Nephron (organoid): ENCODE measurements at regions not wholly inside any gene's neighbourhood (a gene's known extent, or its start where the extent isn't known, plus 50 kb on each side); places are given as distances from the start of the nearest gene placed in this dataset.
A peak's percentile ranks its signal among the peaks of the same experiment; 100 is the strongest.
"Not testable (repeated sequence)": the region's sequence is repeated elsewhere in the genome, so short reads cannot be mapped to it uniquely, and the experiment has no call there.

Experiments
- H3K27ac Mint-ChIP-seq, 3 experiments: 2 replicates each; pipeline ENCODE4 v1.8.0; 2020; ENCODE audit warnings: mixed read lengths in 3 of 3, mild to moderate bottlenecking in 2 of 3, moderate library complexity in 1 of 3
- H3K27me3 Mint-ChIP-seq: 2 replicates; pipeline ENCODE4 v1.8.0; 2021; ENCODE audit warnings: low read depth, mild to moderate bottlenecking, moderate library complexity, mixed read lengths
- H3K36me3 Mint-ChIP-seq: 2 replicates; pipeline ENCODE4 v1.8.0; 2020; ENCODE audit warnings: low read depth, mixed read lengths
- H3K4me1 Mint-ChIP-seq: 2 replicates; pipeline ENCODE4 v1.8.0; 2020; ENCODE audit warnings: mixed read lengths
- H3K4me3 Mint-ChIP-seq, 3 experiments: 2 replicates each; pipeline ENCODE4 v1.8.0; 2020; ENCODE audit warnings: mild to moderate bottlenecking in 3 of 3, mixed read lengths in 3 of 3, moderate library complexity in 2 of 3
- H3K9me3 Mint-ChIP-seq: 2 replicates; pipeline ENCODE4 v1.8.0; 2020; ENCODE audit warnings: mixed read lengths
- CTCF ChIP-seq, 3 experiments: fragments of 200-600 bp; sonication (generic); IDR thresholded peaks; one replicate each; pipeline ENCODE4 v1.5.0; 2021; ENCODE audit warnings: antibody characterized with exemption in 3 of 3; ENCODE audit not compliant: unreplicated experiment in 3 of 3

GRCh38 chr11:16536513-16536912, 180.2 kb upstream of the SOX6 start:
- no peaks in the 10 kb centered on the region for H3K27me3 Mint-ChIP-seq
- H3K27ac Mint-ChIP-seq: no peak overlapping the region
- no peak for TF ChIP-seq CTCF (IDR thresholded peaks at IDR 0.05; ENCODE audit: unreplicated experiment in 3 of 3)
- peaks cover 10% of the 10 kb centered on the region for H3K4me1 Mint-ChIP-seq
- no peak overlapping the region for H3K4me3 Mint-ChIP-seq
- H3K36me3 Mint-ChIP-seq: peaks cover 18% of the 10 kb centered on the region
- H3K9me3 Mint-ChIP-seq: peaks cover 35% of the 10 kb centered on the region

- H3K4me3 Mint-ChIP-seq: no peak overlapping the region
- peaks cover 5% of the 10 kb centered on the region for H3K36me3 Mint-ChIP-seq
- peaks cover 40% of the 10 kb centered on the region for H3K4me1 Mint-ChIP-seq
- no peak overlapping the region for H3K27ac Mint-ChIP-seq
- peaks cover 6% of the 10 kb centered on the region for H3K9me3 Mint-ChIP-seq
- no peaks in the 10 kb centered on the region for H3K27me3 Mint-ChIP-seq
- TF ChIP-seq CTCF (IDR thresholded peaks at IDR 0.05; ENCODE audit: unreplicated experiment in 3 of 3): no peak
Measured at GRCh38 chr11:16528639-16529038, 172.3 kb upstream of the SOX6 start.

- Mint-ChIP-seq H3K27ac (no peak overlapping the region), H3K4me3 (no peak overlapping the region), H3K36me3 (peaks cover 6% of the 10 kb centered on the region), H3K27me3 (no peaks in the 10 kb centered on the region), H3K4me1 (peaks cover 40% of the 10 kb centered on the region), H3K9me3 (peaks cover 9% of the 10 kb centered on the region)
- TF ChIP-seq CTCF (IDR thresholded peaks at IDR 0.05; ENCODE audit: unreplicated experiment in 3 of 3): no peak
Measured at GRCh38 chr11:16527525-16528246, 171.3 kb upstream of the SOX6 start.

- TF ChIP-seq CTCF (IDR thresholded peaks at IDR 0.05; ENCODE audit: unreplicated experiment in 3 of 3): no peak
- Mint-ChIP-seq H3K36me3 (peaks cover 10% of the 10 kb centered on the region), H3K9me3 (peaks cover 16% of the 10 kb centered on the region), H3K4me3 (no peak overlapping the region), H3K4me1 (peaks cover 34% of the 10 kb centered on the region), H3K27ac (no peak overlapping the region), H3K27me3 (no peaks in the 10 kb centered on the region)
Measured at GRCh38 chr11:16526947-16527346, 170.6 kb upstream of the SOX6 start.

GRCh38 chr11:16520713-16521112, 164.4 kb upstream of the SOX6 start:
- peaks cover 28% of the 10 kb centered on the region for H3K36me3 Mint-ChIP-seq
- H3K27ac Mint-ChIP-seq, H3K27me3 Mint-ChIP-seq, H3K4me1 Mint-ChIP-seq, H3K4me3 Mint-ChIP-seq: not testable (repeated sequence)
- H3K9me3 Mint-ChIP-seq: peaks cover 45% of the 10 kb centered on the region

GRCh38 chr11:16512899-16513241, 156.5 kb upstream of the SOX6 start:
- Mint-ChIP-seq H3K4me1 (no peaks in the 10 kb centered on the region), H3K36me3 (peaks cover 3% of the 10 kb centered on the region), H3K27me3 (no peaks in the 10 kb centered on the region), H3K4me3 (no peak overlapping the region), H3K27ac (peak overlapping the region in 2 of 3 experiments; percentile 12 to 27), H3K9me3 (peaks cover 6% of the 10 kb centered on the region)
- no peak for TF ChIP-seq CTCF (IDR thresholded peaks at IDR 0.05; ENCODE audit: unreplicated experiment in 3 of 3)
